Posterior vena cava (tissue), 2 donors: ENCODE measurements at regions not wholly inside any gene's neighbourhood (a gene's known extent, or its start where the extent isn't known, plus 50 kb on each side); places are given as distances from the start of the nearest gene placed in this dataset.
"Not testable (repeated sequence)": the region's sequence is repeated elsewhere in the genome, so short reads cannot be mapped to it uniquely, and the experiment has no call there.

Experiments used
- DNase-seq: peaks from one replicate; pipeline ENCODE4 v3.0.0-alpha.2; 2020; ENCODE audit warnings: low spot score
- intact Hi-C, 2 donors: fragments of 100-400 bp; cut with DNase I; formaldehyde crosslinking; loops; one replicate each; pipeline versions ENCODE4 v1.14.1 to v1.14.2; 2022 to 2023
- donor health status: DM: yes; HTN: yes; CAD: no.
- donor health status: DM: yes; HTN: yes; CAD: no.

- DNase-seq, result no peak
- intact Hi-C loops, result no loop called here
Measured at GRCh38 chr2:199581935-199582360, 124.2 kb upstream of the SATB2 start.

- intact Hi-C loops, result no loop called here
- no peak for DNase-seq
Measured at GRCh38 chr2:199581408-199581807, 123.7 kb upstream of the SATB2 start.

- DNase-seq, result no peak
- intact Hi-C loops, result no loop called here
Measured at GRCh38 chr2:199575416-199575815, 117.7 kb upstream of the SATB2 start.

- no peak for DNase-seq
- intact Hi-C loops, result no loop called here
Measured at GRCh38 chr2:199572571-199572970, 114.8 kb upstream of the SATB2 start.

- no peak for DNase-seq
- intact Hi-C loops, result no loop called here
Measured at GRCh38 chr2:199570934-199571333, 113.2 kb upstream of the SATB2 start.

GRCh38 chr2:199569336-199569735 is 111.6 kb upstream of the SATB2 start:
- DNase-seq, result no peak
- intact Hi-C loops, result no loop called here

- no peak for DNase-seq
- intact Hi-C loops, result no loop called here
Measured at GRCh38 chr2:199558156-199558555, 100.4 kb upstream of the SATB2 start.

GRCh38 chr2:199556527-199557285 is 99.0 kb upstream of the SATB2 start:
- intact Hi-C loops, result loop anchor here in 1 of 2 donors (1.0 kb wide), 1 partner anchor 37 kb away; no protein-coding TSS in a partner anchor
- DNase-seq, result no peak

- intact Hi-C loops, result no loop called here
- DNase-seq, result no peak
Measured at GRCh38 chr2:199554026-199554425, 96.3 kb upstream of the SATB2 start.

GRCh38 chr2:199552141-199552540 is 94.4 kb upstream of the SATB2 start:
- no peak for DNase-seq
- intact Hi-C loops, result no loop called here

GRCh38 chr2:199543606-199544172 is 86.0 kb upstream of the SATB2 start:
- intact Hi-C loops, result no loop called here
- no peak for DNase-seq

GRCh38 chr2:199535445-199536177 is 77.9 kb upstream of the SATB2 start:
- no peak for DNase-seq
- intact Hi-C loops, result no loop called here

- DNase-seq, intact Hi-C loops: not testable (repeated sequence)
Measured at GRCh38 chr2:199533873-199534272, 76.1 kb upstream of the SATB2 start.

GRCh38 chr2:199527071-199527470 is 69.3 kb upstream of the SATB2 start:
- intact Hi-C loops, result no loop called here

GRCh38 chr2:199524689-199525574 is 67.2 kb upstream of the SATB2 start:
- intact Hi-C loops, result no loop called here

More at GRCh38 chr2:199527071-199527470, 69.3 kb upstream of the SATB2 start:
- DNase-seq, result no peak

GRCh38 chr2:199509403-199509802 is 51.7 kb upstream of the SATB2 start:
- intact Hi-C loops, result no loop called here
- no peak for DNase-seq

More at GRCh38 chr2:199524689-199525574, 67.2 kb upstream of the SATB2 start:
- no peak for DNase-seq
